Naive thymus-derived CD4-positive, alpha-beta T cell (primary cell): ENCODE measurements at regions not wholly inside any gene's neighbourhood (a gene's known extent, or its start where the extent isn't known, plus 50 kb on each side); places are given as distances from the start of the nearest gene placed in this dataset.

Experiments
- ATAC-seq: fragments of 150-1000 bp; cut with Tn5 transposase; 2 replicates; pipeline ENCODE4 v1.10.0; 2021; ENCODE audit warnings: mild to moderate bottlenecking, moderate library complexity
- CTCF ChIA-PET: fragments of 350-600 bp; sonication (Branson Sonifier 250); formaldehyde crosslinking; loops from one replicate; lab custom pipeline; 2021; ENCODE audit warnings: antibody characterized with exemption; lab: Charles Lee
- POLR2A ChIA-PET: fragments of 350-600 bp; sonication (Branson Sonifier 250); formaldehyde crosslinking; loops from one replicate; lab custom pipeline; 2021; ENCODE audit warnings: antibody characterized with exemption, inconsistent platforms; lab: Charles Lee
- DNase-seq, 9 donors: peaks; one replicate each; pipeline versions ENCODE4 v3.0.0 to v3.0.0-alpha.2; 2020 to 2022; ENCODE audit warnings: mixed read lengths in 1 of 9
- H3K27ac ChIP-seq: one replicate; pipeline ENCODE4 v1.7.0; 2013; ENCODE audit warnings: mild to moderate bottlenecking, low read depth, low read length, moderate library complexity
- H3K27me3 ChIP-seq, 2 donors: one replicate each; pipeline ENCODE4 v1.7.0; 2013; ENCODE audit warnings: low read length in 2 of 2, mild to moderate bottlenecking in 2 of 2, moderate library complexity in 2 of 2; ENCODE audit not compliant: control insufficient read depth in 2 of 2, insufficient read depth in 2 of 2
- H3K36me3 ChIP-seq, 3 experiments: 1 replicate in 2 of 3; 2 replicates in 1 of 3; pipeline ENCODE4 v1.7.0; 2013; ENCODE audit warnings: low read length in 3 of 3, mild to moderate bottlenecking in 3 of 3, moderate library complexity in 1 of 3; ENCODE audit not compliant: insufficient read depth in 3 of 3, control insufficient read depth in 2 of 3
- H3K4me1 ChIP-seq, 2 donors: one replicate each; pipeline ENCODE4 v1.7.0; 2013; ENCODE audit warnings: low read length in 2 of 2, mild to moderate bottlenecking in 2 of 2, moderate library complexity in 1 of 2; ENCODE audit not compliant: control insufficient read depth in 2 of 2, insufficient read depth in 2 of 2
- H3K4me3 ChIP-seq: 2 replicates; pipeline ENCODE4 v1.7.0; 2013; ENCODE audit warnings: mild to moderate bottlenecking, low read length
- H3K9me3 ChIP-seq, 3 experiments: 1 replicate in 2 of 3; 2 replicates in 1 of 3; pipeline ENCODE4 v1.7.0; 2013; ENCODE audit warnings: low read length in 3 of 3; ENCODE audit not compliant: control insufficient read depth in 2 of 3
- H3K27ac Mint-ChIP-seq, 9 donors: one replicate each; pipeline ENCODE4 v1.8.0; 2020 to 2022; ENCODE audit warnings: mixed read lengths in 9 of 9, mild to moderate bottlenecking in 8 of 9, moderate library complexity in 5 of 9, inconsistent platforms in 2 of 9
- H3K27me3 Mint-ChIP-seq, 5 donors: one replicate each; pipeline ENCODE4 v1.8.0; 2021 to 2022; ENCODE audit warnings: mixed read lengths in 5 of 5, mild to moderate bottlenecking in 1 of 5
- H3K36me3 Mint-ChIP-seq, 5 donors: one replicate each; pipeline ENCODE4 v1.8.0; 2020 to 2022; ENCODE audit warnings: mixed read lengths in 5 of 5, mild to moderate bottlenecking in 3 of 5, inconsistent platforms in 1 of 5
- H3K4me1 Mint-ChIP-seq, 7 donors: one replicate each; pipeline ENCODE4 v1.8.0; 2020 to 2022; ENCODE audit warnings: mixed read lengths in 7 of 7, mild to moderate bottlenecking in 3 of 7, inconsistent platforms in 1 of 7
- H3K4me3 Mint-ChIP-seq, 10 donors: one replicate each; pipeline ENCODE4 v1.8.0; 2020 to 2022; ENCODE audit warnings: mild to moderate bottlenecking in 10 of 10, mixed read lengths in 10 of 10, moderate library complexity in 6 of 10, inconsistent platforms in 2 of 10
- H3K9me3 Mint-ChIP-seq, 11 donors: one replicate each; pipeline ENCODE4 v1.8.0; 2020 to 2022; ENCODE audit warnings: mixed read lengths in 11 of 11, mild to moderate bottlenecking in 4 of 11, inconsistent platforms in 1 of 11, moderate library complexity in 1 of 11
- intact Hi-C, 2 donors: fragments of 100-400 bp; cut with micrococcal nuclease; formaldehyde crosslinking; loops; one replicate each; pipeline ENCODE4 v1.15.1; 2023

GRCh38 chr10:113335592-113335991, 217.3 kb upstream of the HABP2 start:
- no peak overlapping the region for H3K27ac Mint-ChIP-seq
- no peaks in the 10 kb centered on the region for H3K4me1 Mint-ChIP-seq
- ChIA-PET CTCF (no interaction called here), POLR2A (no interaction called here)
- no peaks in the 10 kb centered on the region for H3K4me1 ChIP-seq
- H3K4me3 Mint-ChIP-seq = no peak overlapping the region
- no peaks in the 10 kb centered on the region for H3K36me3 Mint-ChIP-seq
- no peak overlapping the region for H3K4me3 ChIP-seq
- ATAC-seq (no peak), DNase-seq (no peak)
- intact Hi-C loops = no loop called here
- no peaks in the 10 kb centered on the region for H3K36me3 ChIP-seq
- H3K9me3 ChIP-seq = no peaks in the 10 kb centered on the region
- no peak overlapping the region for H3K27ac ChIP-seq
- peaks cover 0 to 9% (median 0%) of the 10 kb centered on the region in 11 donors for H3K9me3 Mint-ChIP-seq
- no peaks in the 10 kb centered on the region for H3K27me3 ChIP-seq
- peaks cover 1 to 8% (median 5%) of the 10 kb centered on the region in 5 donors for H3K27me3 Mint-ChIP-seq

GRCh38 chr10:113336549-113337130, 216.2 kb upstream of the HABP2 start:
- Mint-ChIP-seq H3K4me3 (no peak overlapping the region), H3K27ac (no peak overlapping the region), H3K27me3 (peaks cover 3 to 8% (median 5%) of the 10 kb centered on the region in 5 donors), H3K9me3 (peaks cover 0 to 9% (median 0%) of the 10 kb centered on the region in 11 donors), H3K4me1 (no peaks in the 10 kb centered on the region), H3K36me3 (no peaks in the 10 kb centered on the region)
- Histone ChIP-seq H3K9me3 (no peaks in the 10 kb centered on the region), H3K4me1 (no peaks in the 10 kb centered on the region), H3K27me3 (no peaks in the 10 kb centered on the region), H3K36me3 (no peaks in the 10 kb centered on the region), H3K27ac (no peak overlapping the region), H3K4me3 (no peak overlapping the region)
- ATAC-seq (no peak), DNase-seq (no peak)
- intact Hi-C loops = no loop called here
- POLR2A ChIA-PET = no interaction called here
- CTCF ChIA-PET = no interaction called here

- DNase-seq (no peak), ATAC-seq (no peak)
- POLR2A ChIA-PET = no interaction called here
- Histone ChIP-seq H3K27ac (no peak overlapping the region), H3K4me3 (no peak overlapping the region), H3K4me1 (no peaks in the 10 kb centered on the region), H3K27me3 (no peaks in the 10 kb centered on the region), H3K9me3 (no peaks in the 10 kb centered on the region), H3K36me3 (no peaks in the 10 kb centered on the region)
- intact Hi-C loops = no loop called here
- Mint-ChIP-seq H3K27ac (no peak overlapping the region), H3K4me3 (no peak overlapping the region), H3K27me3 (peaks cover 3 to 6% (median 5%) of the 10 kb centered on the region in 5 donors), H3K9me3 (peaks cover 0 to 9% (median 0%) of the 10 kb centered on the region in 11 donors), H3K4me1 (no peaks in the 10 kb centered on the region), H3K36me3 (no peaks in the 10 kb centered on the region)
- CTCF ChIA-PET = no interaction called here
Measured at GRCh38 chr10:113337142-113337541, 215.7 kb upstream of the HABP2 start.

GRCh38 chr10:113339121-113339520, 213.7 kb upstream of the HABP2 start:
- Histone ChIP-seq H3K27ac (no peak overlapping the region), H3K36me3 (no peaks in the 10 kb centered on the region), H3K27me3 (no peaks in the 10 kb centered on the region), H3K9me3 (no peaks in the 10 kb centered on the region), H3K4me1 (no peaks in the 10 kb centered on the region), H3K4me3 (no peak overlapping the region)
- no peak overlapping the region for H3K4me3 Mint-ChIP-seq
- ChIA-PET POLR2A (no interaction called here), CTCF (no interaction called here)
- ATAC-seq (no peak), DNase-seq (no peak)
- peaks cover 0 to 4% (median 0%) of the 10 kb centered on the region in 11 donors for H3K9me3 Mint-ChIP-seq
- H3K36me3 Mint-ChIP-seq = no peaks in the 10 kb centered on the region
- peaks cover 0 to 6% (median 3%) of the 10 kb centered on the region in 5 donors for H3K27me3 Mint-ChIP-seq
- H3K4me1 Mint-ChIP-seq = no peaks in the 10 kb centered on the region
- no peak overlapping the region for H3K27ac Mint-ChIP-seq
- intact Hi-C loops = no loop called here

GRCh38 chr10:113340282-113340681, 212.6 kb upstream of the HABP2 start:
- Histone ChIP-seq H3K36me3 (no peaks in the 10 kb centered on the region), H3K4me1 (no peaks in the 10 kb centered on the region), H3K27ac (no peak overlapping the region), H3K9me3 (no peaks in the 10 kb centered on the region), H3K27me3 (no peaks in the 10 kb centered on the region), H3K4me3 (no peak overlapping the region)
- intact Hi-C loops = no loop called here
- ChIA-PET CTCF (no interaction called here), POLR2A (no interaction called here)
- no peak for ATAC-seq
- Mint-ChIP-seq H3K36me3 (no peaks in the 10 kb centered on the region), H3K27ac (no peak overlapping the region), H3K27me3 (peaks cover 0 to 4% (median 2%) of the 10 kb centered on the region in 5 donors), H3K4me1 (no peaks in the 10 kb centered on the region), H3K9me3 (no peaks in the 10 kb centered on the region), H3K4me3 (no peak overlapping the region)
- DNase-seq = no peak

- Mint-ChIP-seq H3K27ac (no peak overlapping the region), H3K9me3 (no peaks in the 10 kb centered on the region), H3K36me3 (no peaks in the 10 kb centered on the region), H3K4me3 (no peak overlapping the region), H3K4me1 (no peaks in the 10 kb centered on the region), H3K27me3 (peaks cover 0 to 4% (median 2%) of the 10 kb centered on the region in 5 donors)
- H3K27me3 ChIP-seq = no peaks in the 10 kb centered on the region
- no peaks in the 10 kb centered on the region for H3K4me1 ChIP-seq
- ChIA-PET POLR2A (no interaction called here), CTCF (no interaction called here)
- DNase-seq = no peak
- no peaks in the 10 kb centered on the region for H3K36me3 ChIP-seq
- no peak overlapping the region for H3K4me3 ChIP-seq
- H3K27ac ChIP-seq = no peak overlapping the region
- no peaks in the 10 kb centered on the region for H3K9me3 ChIP-seq
- ATAC-seq = no peak
- intact Hi-C loops = no loop called here
Measured at GRCh38 chr10:113341138-113341537, 211.7 kb upstream of the HABP2 start.

- Histone ChIP-seq H3K9me3 (no peaks in the 10 kb centered on the region), H3K36me3 (no peaks in the 10 kb centered on the region), H3K27ac (no peak overlapping the region), H3K27me3 (no peaks in the 10 kb centered on the region), H3K4me1 (no peaks in the 10 kb centered on the region), H3K4me3 (no peak overlapping the region)
- POLR2A ChIA-PET = no interaction called here
- DNase-seq (no peak), ATAC-seq (no peak)
- H3K27ac Mint-ChIP-seq = no peak overlapping the region
- intact Hi-C loops = no loop called here
- H3K4me3 Mint-ChIP-seq = no peak overlapping the region
- CTCF ChIA-PET = no interaction called here
- H3K27me3 Mint-ChIP-seq = peaks cover 0 to 9% (median 4%) of the 10 kb centered on the region in 5 donors
- no peaks in the 10 kb centered on the region for H3K9me3 Mint-ChIP-seq
- no peaks in the 10 kb centered on the region for H3K4me1 Mint-ChIP-seq
- H3K36me3 Mint-ChIP-seq = no peaks in the 10 kb centered on the region
Measured at GRCh38 chr10:113345826-113346624, 206.8 kb upstream of the HABP2 start.
